H1 (cell line): ENCODE measurements at regions not wholly inside any gene's neighbourhood (a gene's known extent, or its start where the extent isn't known, plus 50 kb on each side); places are given as distances from the start of the nearest gene placed in this dataset.

Source experiments
- CTCF ChIA-PET: fragments of 300-600 bp; sonication (Branson Sonifier 250); formaldehyde crosslinking; loops from one replicate; lab custom pipeline; 2021; ENCODE audit not compliant: partially characterized antibody; lab: Charles Lee
- POLR2A ChIA-PET: fragments of 300-600 bp; sonication (Branson Sonifier 250); formaldehyde crosslinking; loops from one replicate; lab custom pipeline; 2021; ENCODE audit warnings: inconsistent platforms; ENCODE audit not compliant: partially characterized antibody; lab: Charles Lee
- DNase-seq, 2 experiments: peaks; one replicate each; pipeline versions ENCODE4 v3.0.0 to v3.0.0-alpha.2; 2010 to 2022; ENCODE audit warnings: low spot score in 2 of 2, low read depth in 1 of 2, mixed read lengths in 1 of 2
- FAIRE-seq: peaks from 2 replicates; lab custom pipeline; 2011; peaks lifted over from hg19 to GRCh38; lab: Jason Lieb, UNC
- H2AFZ ChIP-seq: 2 replicates; pipeline ENCODE4 v1.8.1; 2012; ENCODE audit warnings: low read length, inconsistent platforms
- H2AK5ac ChIP-seq: 2 replicates; pipeline ENCODE4 v1.6.1; 2013; ENCODE audit warnings: low read depth, low read length
- H2BK120ac ChIP-seq: replicated peaks from 2 replicates; pipeline ENCODE3; 2013; ENCODE audit warnings: low read depth, low read length, inconsistent platforms
- H2BK12ac ChIP-seq: 2 replicates; pipeline ENCODE4 v1.6.1; 2013; ENCODE audit warnings: low read depth, low read length
- H2BK15ac ChIP-seq: 2 replicates; pipeline ENCODE4 v1.6.1; 2013; ENCODE audit warnings: low read length
- H2BK20ac ChIP-seq: 2 replicates; pipeline ENCODE4 v1.6.1; 2013; ENCODE audit warnings: low read length
- H2BK5ac ChIP-seq: 2 replicates; pipeline ENCODE4 v1.6.1; 2013; ENCODE audit warnings: low read depth, low read length
- H3K14ac ChIP-seq: 2 replicates; pipeline ENCODE4 v1.6.1; 2013; ENCODE audit warnings: inconsistent platforms; ENCODE audit not compliant: insufficient read length
- H3K18ac ChIP-seq: 2 replicates; pipeline ENCODE4 v1.6.1; 2013; ENCODE audit warnings: low read length; ENCODE audit errors: extremely low read depth
- H3K23ac ChIP-seq: 2 replicates; pipeline ENCODE4 v1.6.1; 2013; ENCODE audit warnings: inconsistent platforms; ENCODE audit not compliant: insufficient read length
- H3K23me2 ChIP-seq: 2 replicates; pipeline ENCODE4 v1.6.1; 2013; ENCODE audit warnings: low read depth, low read length
- H3K27ac ChIP-seq: 2 replicates; pipeline ENCODE4 v1.6.1; 2011; ENCODE audit warnings: low read depth, low read length, inconsistent platforms
- H3K27me3 ChIP-seq, 4 experiments: replicated peaks in 1 of 4; 1 replicate in 1 of 4; 2 replicates in 3 of 4; pipeline versions ENCODE4 v1.6.1 to v1.8.1; 2011 to 2013; ENCODE audit warnings: low read length in 3 of 4, mild to moderate bottlenecking in 3 of 4, inconsistent platforms in 2 of 4, mixed read lengths in 2 of 4, moderate library complexity in 1 of 4; ENCODE audit not compliant: control insufficient read depth in 3 of 4, insufficient read depth in 3 of 4; ENCODE audit errors: extremely low read depth in 1 of 4
- H3K36me3 ChIP-seq, 4 experiments: 2 replicates each; pipeline versions ENCODE4 v1.6.1 to v1.8.1; 2011 to 2013; ENCODE audit warnings: mild to moderate bottlenecking in 4 of 4, low read length in 3 of 4, moderate library complexity in 2 of 4, control low read depth in 1 of 4, inconsistent platforms in 1 of 4; ENCODE audit not compliant: insufficient read depth in 4 of 4, control insufficient read depth in 2 of 4
- H3K4ac ChIP-seq: replicated peaks from 2 replicates; pipeline ENCODE3; 2013; ENCODE audit warnings: low read length, low read depth, mixed read lengths, inconsistent platforms; ENCODE audit not compliant: insufficient read length
- H3K4me1 ChIP-seq, 4 experiments: replicated peaks in 1 of 4; 1 replicate in 1 of 4; 2 replicates in 3 of 4; pipeline versions ENCODE4 v1.6.1 to v1.8.1; 2011 to 2013; ENCODE audit warnings: low read length in 3 of 4, inconsistent platforms in 2 of 4, mixed read lengths in 1 of 4; ENCODE audit not compliant: insufficient read depth in 4 of 4, control insufficient read depth in 3 of 4
- H3K4me2 ChIP-seq, 2 experiments: 2 replicates each; pipeline versions ENCODE4 v1.6.1 to v1.8.1; 2011 to 2013; ENCODE audit warnings: low read depth in 2 of 2, low read length in 2 of 2, control low read depth in 1 of 2, inconsistent platforms in 1 of 2, mild to moderate bottlenecking in 1 of 2; ENCODE audit not compliant: insufficient read depth in 1 of 2
- H3K4me3 ChIP-seq, 4 experiments: fragments of 200-600, 300-600 bp in 1 of 4; sonication (generic), shearing (Covaris generic), sonication (Bioruptor Twin) in 1 of 4; 2 replicates each; pipeline versions ENCODE4 v1.5.1 to v1.8.1; 2011 to 2016; ENCODE audit warnings: low read length in 4 of 4, low read depth in 3 of 4, control low read depth in 2 of 4, inconsistent platforms in 2 of 4, mild to moderate bottlenecking in 2 of 4, mixed read lengths in 1 of 4, moderate library complexity in 1 of 4; ENCODE audit not compliant: insufficient read depth in 2 of 4; ENCODE audit errors: extremely low read depth in 1 of 4
- H3K56ac ChIP-seq: replicated peaks from 2 replicates; pipeline ENCODE3; 2013; ENCODE audit warnings: low read depth, mild to moderate bottlenecking, mixed read lengths, low read length, inconsistent platforms; ENCODE audit not compliant: insufficient read length
- H3K79me1 ChIP-seq: 2 replicates; pipeline ENCODE4 v1.6.1; 2013; ENCODE audit warnings: low read depth, low read length, control low read depth
- H3K79me2 ChIP-seq, 2 experiments: 2 replicates each; pipeline versions ENCODE4 v1.6.1 to v1.8.1; 2012 to 2013; ENCODE audit warnings: low read length in 2 of 2, mild to moderate bottlenecking in 2 of 2, inconsistent platforms in 1 of 2; ENCODE audit not compliant: insufficient read depth in 2 of 2, control insufficient read depth in 1 of 2
- H3K9ac ChIP-seq, 4 experiments: replicated peaks in 1 of 4; 1 replicate in 1 of 4; 2 replicates in 3 of 4; pipeline versions ENCODE4 v1.6.1 to v1.8.1; 2011 to 2013; ENCODE audit warnings: low read depth in 3 of 4, low read length in 3 of 4, control low read depth in 2 of 4, mild to moderate bottlenecking in 2 of 4, moderate library complexity in 2 of 4, inconsistent platforms in 1 of 4; ENCODE audit errors: extremely low read depth in 1 of 4
- H3K9me3 ChIP-seq, 2 experiments: 2 replicates each; pipeline versions ENCODE4 v1.6.1 to v1.8.1; 2012 to 2013; ENCODE audit warnings: mild to moderate bottlenecking in 2 of 2, moderate library complexity in 2 of 2, control low read depth in 1 of 2, inconsistent platforms in 1 of 2, low read depth in 1 of 2, low read length in 1 of 2, mixed read lengths in 1 of 2; ENCODE audit not compliant: insufficient read depth in 2 of 2
- H4K20me1 ChIP-seq, 2 experiments: replicated peaks in 1 of 2; 2 replicates each; pipeline versions ENCODE3 to v1.8.1; 2011 to 2013; ENCODE audit warnings: inconsistent platforms in 2 of 2, low read length in 2 of 2, mild to moderate bottlenecking in 1 of 2; ENCODE audit not compliant: insufficient read depth in 2 of 2, control insufficient read depth in 1 of 2
- H4K5ac ChIP-seq: 2 replicates; pipeline ENCODE4 v1.6.1; 2013; ENCODE audit warnings: low read length, low read depth, mixed read lengths, inconsistent platforms; ENCODE audit not compliant: insufficient read length
- H4K8ac ChIP-seq: 2 replicates; pipeline ENCODE4 v1.8.0; 2013; ENCODE audit warnings: mild to moderate bottlenecking, moderate library complexity, low read length, inconsistent platforms; ENCODE audit not compliant: insufficient read depth; ENCODE audit errors: extremely low read depth
- H4K91ac ChIP-seq: replicated peaks from 2 replicates; pipeline ENCODE3; 2013; ENCODE audit warnings: low read length, mixed read lengths, inconsistent platforms; ENCODE audit not compliant: insufficient read length
- SP4 ChIP-seq: IDR thresholded peaks from 2 replicates; pipeline ENCODE4 v1.6.1; 2012; ENCODE audit warnings: low read length, inconsistent platforms
- YY1 ChIP-seq: IDR thresholded peaks from 2 replicates; pipeline ENCODE4 v1.6.1; 2011; ENCODE audit warnings: low read depth, mild to moderate bottlenecking, low read length
- WGBS, 2 experiments: shearing (Covaris generic) in 1 of 2; methylation state at CpG; one replicate each; pipeline versions ENCODE4 v1.1.6 to v1.1.7; 2013 to 2015; ENCODE audit warnings: low lambda C conversion rate in 2 of 2, mixed read lengths in 2 of 2, inconsistent platforms in 1 of 2, low coverage in 1 of 2, missing lambda C conversion rate in 1 of 2; ENCODE audit not compliant: insufficient replicate concordance in 2 of 2, insufficient coverage in 1 of 2, insufficient read length in 1 of 2; ENCODE audit errors: extremely low coverage in 1 of 2, missing lambda C conversion rate in 1 of 2; 5-methylcytosine and 5-hydroxymethylcytosine counted together

DNA sequence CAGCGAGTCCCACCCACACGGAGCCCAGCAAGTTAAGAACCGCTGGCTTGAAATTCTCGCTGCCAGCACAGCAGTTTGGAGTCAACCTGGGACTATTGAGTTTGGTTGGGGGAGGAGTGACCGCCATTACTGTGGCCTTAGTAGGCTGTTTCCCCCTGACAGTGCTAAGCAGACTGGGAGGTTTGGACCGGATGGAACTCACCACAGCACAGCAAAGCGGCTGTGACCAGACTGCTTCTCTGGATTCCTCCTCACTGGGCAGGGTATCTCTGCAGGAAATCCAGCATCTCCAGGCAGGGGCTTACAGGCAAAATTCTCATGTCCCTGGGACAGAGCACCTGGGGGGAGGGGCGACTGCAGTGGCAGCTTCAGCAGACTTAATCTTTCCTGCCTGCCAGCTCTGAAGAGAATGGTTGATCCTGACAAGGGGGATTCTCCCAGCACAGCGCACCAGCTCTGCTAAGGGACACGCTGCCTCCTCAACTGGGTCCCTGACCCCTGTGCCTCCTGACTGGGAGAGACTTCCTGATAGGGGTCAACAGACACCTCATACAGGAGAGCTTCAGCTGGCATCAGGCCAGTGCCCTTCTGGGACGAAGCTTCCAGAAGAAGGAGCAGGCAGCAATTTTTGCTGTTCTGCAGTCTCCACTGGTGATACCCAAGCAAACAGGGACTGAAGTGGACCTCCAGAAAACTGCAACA is 425.4 kb downstream of the NYAP2 start:
- Histone ChIP-seq H3K4me2 (no peak overlapping the region), H2BK20ac (no peak overlapping the region), H3K56ac (no peak overlapping the region), H3K18ac (no peak overlapping the region), H2BK120ac (no peak overlapping the region), H3K27me3 (no peaks in the 10 kb centered on the region), H4K91ac (no peak overlapping the region), H3K4ac (no peak overlapping the region), H3K4me1 (peaks cover 0 to 9% (median 0%) of the 10 kb centered on the region in 4 experiments; a peak in 4 of 7 replicates), H3K79me2 (no peaks in the 10 kb centered on the region), H3K27ac (no peak overlapping the region), H2BK12ac (no peak overlapping the region), H3K23me2 (no peaks in the 10 kb centered on the region), H3K79me1 (no peaks in the 10 kb centered on the region)
- POLR2A ChIA-PET = no interaction called here
- TF ChIP-seq SP4 = no peak
- TF ChIP-seq YY1 = peak; percentile 50; the same call in 1 of the 2 replicates
- TF ChIP-seq, all 59 proteins: peak for 1
- no peaks in the 10 kb centered on the region for H3K36me3 ChIP-seq
- peak overlapping the region; percentile 97 for H2AFZ ChIP-seq
- 94% methylated on average over 11 of the region's 11 CpGs; no CpG with 5 or more reads in 1 of the 2 experiments for WGBS, 2 experiments
- no peak overlapping the region for H2BK15ac ChIP-seq
- no peak overlapping the region for H4K8ac ChIP-seq
- no peak overlapping the region for H3K14ac ChIP-seq
- FAIRE-seq = no peak
- DNase-seq = peak in 1 of 2 experiments; percentile 1
- no peak overlapping the region for H3K9ac ChIP-seq
- CTCF ChIA-PET = no interaction called here
- H2BK5ac ChIP-seq = no peak overlapping the region
- no peak overlapping the region for H4K5ac ChIP-seq
- no peak overlapping the region for H2AK5ac ChIP-seq
- no peaks in the 10 kb centered on the region for H4K20me1 ChIP-seq
- no peak overlapping the region for H3K23ac ChIP-seq
- no peak overlapping the region for H3K4me3 ChIP-seq
- no peaks in the 10 kb centered on the region for H3K9me3 ChIP-seq
